IPS DF 19.7 (cell line): ENCODE measurements at regions not wholly inside any gene's neighbourhood (a gene's known extent, or its start where the extent isn't known, plus 50 kb on each side); places are given as distances from the start of the nearest gene placed in this dataset.
A peak's percentile ranks its signal among the peaks of the same experiment; 100 is the strongest.
"Not testable (repeated sequence)": the region's sequence is repeated elsewhere in the genome, so short reads cannot be mapped to it uniquely, and the experiment has no call there.

ENCODE experiments used
- DNase-seq: peaks from one replicate; pipeline ENCODE4 v3.0.0-alpha.2; 2013; ENCODE audit warnings: low read depth, low spot score

- DNase-seq = no peak
Measured at GRCh38 chr15:96582473-96582872, 252.0 kb downstream of the NR2F2 start.

- DNase-seq = no peak
Measured at GRCh38 chr15:96583671-96584070, 253.2 kb downstream of the NR2F2 start.

GRCh38 chr15:96585484-96586386 is 255.2 kb downstream of the NR2F2 start:
- DNase-seq = no peak

- DNase-seq = no peak
Measured at GRCh38 chr15:96586901-96587300, 256.4 kb downstream of the NR2F2 start.

GRCh38 chr15:96589864-96590263 is 259.4 kb downstream of the NR2F2 start:
- DNase-seq = no peak

GRCh38 chr15:96593735-96594134 is 263.2 kb downstream of the NR2F2 start:
- no peak for DNase-seq

- no peak for DNase-seq
Measured at GRCh38 chr15:96595951-96596350, 265.5 kb downstream of the NR2F2 start.

- DNase-seq = no peak
Measured at GRCh38 chr15:96598514-96598913, 268.0 kb downstream of the NR2F2 start.

GRCh38 chr15:96599268-96599667 is 268.8 kb downstream of the NR2F2 start:
- no peak for DNase-seq

- no peak for DNase-seq
Measured at GRCh38 chr15:96600350-96600749, 269.9 kb downstream of the NR2F2 start.

- no peak for DNase-seq
Measured at GRCh38 chr15:96606617-96607016, 276.1 kb downstream of the NR2F2 start.

GRCh38 chr15:96610757-96611156 is 280.3 kb downstream of the NR2F2 start:
- no peak for DNase-seq

GRCh38 chr15:96612917-96613316 is 282.4 kb downstream of the NR2F2 start:
- DNase-seq = no peak

GRCh38 chr15:96619174-96619573 is 288.7 kb downstream of the NR2F2 start:
- peak; percentile 2 for DNase-seq

- DNase-seq = no peak
Measured at GRCh38 chr15:96622714-96623113, 292.2 kb downstream of the NR2F2 start.

- DNase-seq = no peak
Measured at GRCh38 chr15:96625256-96625655, 294.8 kb downstream of the NR2F2 start.

- DNase-seq = no peak
Measured at GRCh38 chr15:96627031-96627568, 296.6 kb downstream of the NR2F2 start.

- DNase-seq = no peak
Measured at GRCh38 chr15:96629511-96629910, 299.0 kb downstream of the NR2F2 start.

- DNase-seq = no peak
Measured at GRCh38 chr15:96638793-96639192, 308.3 kb downstream of the NR2F2 start.

GRCh38 chr15:96645796-96646195 is 315.3 kb downstream of the NR2F2 start:
- DNase-seq = no peak

- no peak for DNase-seq
Measured at GRCh38 chr15:96648866-96649265, 318.4 kb downstream of the NR2F2 start.

- DNase-seq = no peak
Measured at GRCh38 chr15:96657096-96657495, 326.6 kb downstream of the NR2F2 start.

GRCh38 chr15:96666979-96667378 is 336.5 kb downstream of the NR2F2 start:
- DNase-seq = not testable (repeated sequence)
